GM10248 (cell line): ENCODE measurements at regions not wholly inside any gene's neighbourhood (a gene's known extent, or its start where the extent isn't known, plus 50 kb on each side); places are given as distances from the start of the nearest gene placed in this dataset.
A peak's percentile ranks its signal among the peaks of the same experiment; 100 is the strongest.

Experiments
- CTCF ChIA-PET: fragments of 300-600 bp; sonication (Branson Sonifier 250); formaldehyde crosslinking; extraction: SDS; loops from one replicate; lab custom pipeline; 2021; ENCODE audit warnings: antibody characterized with exemption; lab: Yijun Ruan, JAX
- POLR2A ChIA-PET: fragments of 350-650 bp; sonication (Branson Sonifier 250); formaldehyde crosslinking; extraction: SDS; loops from one replicate; lab custom pipeline; 2020; ENCODE audit warnings: antibody characterized with exemption; lab: Yijun Ruan, JAX
- DNase-seq: peaks from one replicate; pipeline ENCODE4 v3.0.0; 2012; ENCODE audit errors: extremely low spot score
- TF ChIP-seq, protein P1 (sequence below): IDR thresholded peaks from 2 replicates; pipeline ENCODE4 v1.5.1; 2012; ENCODE audit warnings: mild to moderate bottlenecking, low read depth; ENCODE audit errors: extremely low read depth, missing control alignments, control extremely low read depth

GRCh38 chr4:63578383-63578782 is 830.9 kb downstream of the TECRL start:
- TF ChIP-seq, protein P1, sequence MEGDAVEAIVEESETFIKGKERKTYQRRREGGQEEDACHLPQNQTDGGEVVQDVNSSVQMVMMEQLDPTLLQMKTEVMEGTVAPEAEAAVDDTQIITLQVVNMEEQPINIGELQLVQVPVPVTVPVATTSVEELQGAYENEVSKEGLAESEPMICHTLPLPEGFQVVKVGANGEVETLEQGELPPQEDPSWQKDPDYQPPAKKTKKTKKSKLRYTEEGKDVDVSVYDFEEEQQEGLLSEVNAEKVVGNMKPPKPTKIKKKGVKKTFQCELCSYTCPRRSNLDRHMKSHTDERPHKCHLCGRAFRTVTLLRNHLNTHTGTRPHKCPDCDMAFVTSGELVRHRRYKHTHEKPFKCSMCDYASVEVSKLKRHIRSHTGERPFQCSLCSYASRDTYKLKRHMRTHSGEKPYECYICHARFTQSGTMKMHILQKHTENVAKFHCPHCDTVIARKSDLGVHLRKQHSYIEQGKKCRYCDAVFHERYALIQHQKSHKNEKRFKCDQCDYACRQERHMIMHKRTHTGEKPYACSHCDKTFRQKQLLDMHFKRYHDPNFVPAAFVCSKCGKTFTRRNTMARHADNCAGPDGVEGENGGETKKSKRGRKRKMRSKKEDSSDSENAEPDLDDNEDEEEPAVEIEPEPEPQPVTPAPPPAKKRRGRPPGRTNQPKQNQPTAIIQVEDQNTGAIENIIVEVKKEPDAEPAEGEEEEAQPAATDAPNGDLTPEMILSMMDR: no peak
- ChIA-PET POLR2A (no interaction called here), CTCF (no interaction called here)
- no peak for DNase-seq

DNA sequence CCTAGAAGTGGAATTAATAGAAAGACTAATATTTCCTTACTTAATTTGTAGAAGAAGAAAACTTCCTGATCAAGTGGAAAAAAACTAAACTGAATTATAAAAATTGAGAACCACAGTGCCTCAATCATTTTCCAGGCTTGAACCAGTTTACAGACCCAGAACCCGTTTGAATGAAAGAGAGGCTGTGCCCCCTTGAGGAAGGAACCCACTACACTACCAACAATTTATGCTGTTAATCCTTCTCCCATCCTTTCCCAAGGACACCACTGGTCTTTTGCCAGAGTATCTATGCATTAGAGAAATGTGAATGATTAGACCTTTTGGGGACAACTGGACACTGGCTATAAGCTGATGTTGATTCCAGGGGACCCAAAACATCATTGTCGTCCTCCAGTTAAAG is 842.6 kb downstream of the TECRL start:
- TF ChIP-seq, protein P1: no peak

DNA sequence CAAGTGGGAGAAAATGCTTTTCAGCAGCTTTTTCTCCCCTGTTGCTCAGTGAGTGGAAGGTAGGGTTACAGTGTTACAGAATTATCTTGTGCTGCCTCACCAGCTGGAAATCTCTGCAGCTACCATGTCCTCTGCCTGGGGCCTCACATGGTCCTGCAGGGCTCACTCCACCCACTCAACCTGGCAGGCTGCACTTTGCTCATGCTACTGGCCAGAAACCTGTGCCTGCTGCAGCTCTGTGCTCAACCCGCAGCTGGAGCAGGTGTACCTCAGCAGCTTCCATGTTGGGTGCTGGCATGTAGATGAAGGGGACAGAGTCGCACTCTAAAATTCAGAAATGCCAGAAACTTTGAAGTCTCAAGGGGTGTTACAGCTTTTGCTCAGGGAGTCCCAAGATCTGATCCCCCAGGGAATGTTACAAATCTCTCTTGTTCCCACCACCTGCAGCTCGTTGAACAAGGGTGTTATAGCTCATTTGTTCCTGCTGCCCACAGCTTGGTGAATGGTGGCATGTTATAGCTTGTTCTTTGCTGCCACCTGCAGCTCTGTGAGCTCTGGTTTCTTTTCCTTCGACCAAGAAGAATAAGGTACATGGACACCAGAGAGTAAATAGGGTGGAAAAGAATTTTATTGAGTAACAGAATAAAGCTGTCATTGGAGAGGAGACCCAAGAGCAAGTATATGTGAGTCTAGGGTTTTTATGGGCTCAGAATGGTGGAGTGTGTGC is 845.8 kb downstream of the TECRL start:
- TF ChIP-seq, protein P1: peak; percentile 33
- CTCF ChIA-PET: interaction anchor here (0.8 to 1.1 kb wide), 3 partner anchors 10 to 61 kb away, joined by 3 to 4 read pairs (median 3); no protein-coding TSS in a partner anchor
- DNase-seq: no peak
- POLR2A ChIA-PET: no interaction called here

More for the DNA sequence above, 842.6 kb downstream of the TECRL start:
- no peak for DNase-seq
- ChIA-PET POLR2A (no interaction called here), CTCF (no interaction called here)

- ChIA-PET POLR2A (no interaction called here), CTCF (no interaction called here)
- DNase-seq: no peak
- TF ChIP-seq, protein P1: no peak
Measured at GRCh38 chr4:63558709-63559108, 850.5 kb downstream of the TECRL start.

GRCh38 chr4:63556332-63556731 is 852.9 kb downstream of the TECRL start:
- CTCF ChIA-PET: interaction anchor here (1.2 to 1.6 kb wide), 2 partner anchors 9 to 17 kb away, joined by 4 read pairs; no protein-coding TSS in a partner anchor
- TF ChIP-seq, protein P1: no peak
- POLR2A ChIA-PET: no interaction called here
- no peak for DNase-seq

DNA sequence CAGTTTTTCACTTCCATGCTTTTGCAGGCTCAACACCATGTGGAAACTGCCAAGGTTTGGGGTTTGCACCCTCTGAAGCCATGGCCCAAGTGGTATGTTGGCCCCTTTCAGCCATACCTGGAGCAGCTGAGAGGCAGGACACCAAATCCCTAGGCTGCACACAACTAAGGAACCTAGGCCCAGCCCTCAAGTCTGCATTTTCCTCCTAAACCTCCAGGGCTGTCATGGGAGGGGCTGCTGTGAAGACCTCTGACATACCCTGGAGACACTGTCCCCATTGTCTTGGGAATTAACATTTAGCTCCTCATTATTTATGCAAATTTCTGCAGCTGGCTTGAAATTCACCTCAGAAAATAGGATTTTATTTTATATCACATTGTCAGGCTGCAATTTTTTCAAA is 856.1 kb downstream of the TECRL start:
- no peak for DNase-seq
- TF ChIP-seq, protein P1: no peak
- ChIA-PET CTCF (no interaction called here), POLR2A (no interaction called here)
